ENCODE measurements at regions not wholly inside any gene's neighbourhood (a gene's known extent, or its start where the extent isn't known, plus 50 kb on each side); places are given as distances from the start of the nearest gene placed in this dataset.
"Not testable (repeated sequence)": the region's sequence is repeated elsewhere in the genome, so short reads cannot be mapped to it uniquely, and the experiment has no call there.

- Histone ChIP-seq H3K4me3 (no peak overlapping the region), H3K9me3 (replicated peaks) (no peaks in the 10 kb centered on the region), H3K27me3 (ENCODE audit: low read depth) (no peaks in the 10 kb centered on the region), H3K4me1 (no peaks in the 10 kb centered on the region), H3K36me3 (no peaks in the 10 kb centered on the region), H3K27ac (replicated peaks) (no peak overlapping the region)
- intact Hi-C loops (cut with micrococcal nuclease): no loop called here
- TF ChIP-seq CTCF (IDR thresholded peaks at IDR 0.05; ENCODE audit: borderline replicate concordance): no peak
- DNase-seq: no peak
Measured at GRCh38 chr4:60396341-60397049, 803.6 kb upstream of the ADGRL3 start.

- no peak for TF ChIP-seq CTCF (IDR thresholded peaks at IDR 0.05; ENCODE audit: borderline replicate concordance)
- H3K27ac ChIP-seq (replicated peaks): no peak overlapping the region
- H3K9me3 ChIP-seq (replicated peaks): no peaks in the 10 kb centered on the region
- no peak overlapping the region for H3K4me3 ChIP-seq
- no peaks in the 10 kb centered on the region for H3K36me3 ChIP-seq
- H3K27me3 ChIP-seq (ENCODE audit: low read depth): no peaks in the 10 kb centered on the region
- H3K4me1 ChIP-seq: no peaks in the 10 kb centered on the region
- intact Hi-C loops (cut with micrococcal nuclease): no loop called here
- no peak for DNase-seq
Measured at GRCh38 chr4:60400593-60400992, 799.5 kb upstream of the ADGRL3 start.

- no peaks in the 10 kb centered on the region for H3K27me3 ChIP-seq (ENCODE audit: low read depth)
- no peak overlapping the region for H3K4me3 ChIP-seq
- intact Hi-C loops (cut with micrococcal nuclease): no loop called here
- no peak for DNase-seq
- H3K4me1 ChIP-seq: no peaks in the 10 kb centered on the region
- no peak for TF ChIP-seq CTCF (IDR thresholded peaks at IDR 0.05; ENCODE audit: borderline replicate concordance)
- H3K27ac ChIP-seq (replicated peaks): no peak overlapping the region
- H3K9me3 ChIP-seq (replicated peaks): peaks cover 7% of the 10 kb centered on the region
- H3K36me3 ChIP-seq: no peaks in the 10 kb centered on the region
Measured at GRCh38 chr4:60404027-60404426, 796.1 kb upstream of the ADGRL3 start.

DNA sequence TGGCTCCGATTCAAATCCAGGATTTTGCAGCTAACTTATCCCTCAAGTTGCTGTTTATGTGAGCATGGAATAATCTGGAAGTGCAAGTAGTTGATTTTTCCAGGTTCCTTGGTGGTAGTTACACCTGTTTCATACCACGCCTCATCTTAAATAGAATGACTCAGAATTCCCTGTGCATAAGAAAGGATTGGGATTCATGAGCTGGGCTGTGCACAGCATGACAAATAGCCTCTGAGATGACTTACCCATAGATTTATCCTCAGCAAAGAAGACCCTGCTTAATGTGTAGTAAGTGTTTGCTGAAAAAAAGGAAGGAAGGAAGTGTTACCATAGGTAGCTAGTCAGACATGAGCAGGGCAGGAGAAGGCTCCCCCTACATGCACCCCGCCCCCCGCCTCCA, 777.7 kb upstream of the ADGRL3 start:
- Histone ChIP-seq H3K27me3 (ENCODE audit: low read depth) (no peaks in the 10 kb centered on the region), H3K9me3 (replicated peaks) (peaks cover 4% of the 10 kb centered on the region), H3K4me3 (no peak overlapping the region), H3K4me1 (no peaks in the 10 kb centered on the region), H3K27ac (replicated peaks) (no peak overlapping the region), H3K36me3 (no peaks in the 10 kb centered on the region)
- TF ChIP-seq CTCF (IDR thresholded peaks at IDR 0.05; ENCODE audit: borderline replicate concordance): no peak
- DNase-seq: no peak
- intact Hi-C loops (cut with micrococcal nuclease): no loop called here

- DNase-seq; H3K4me3 ChIP-seq; H3K27ac ChIP-seq (replicated peaks); H3K36me3 ChIP-seq; intact Hi-C loops (cut with micrococcal nuclease); H3K27me3 ChIP-seq (ENCODE audit: low read depth); H3K9me3 ChIP-seq (replicated peaks); H3K4me1 ChIP-seq: not testable (repeated sequence)
Measured at GRCh38 chr4:60423573-60424184, 776.4 kb upstream of the ADGRL3 start.

DNA sequence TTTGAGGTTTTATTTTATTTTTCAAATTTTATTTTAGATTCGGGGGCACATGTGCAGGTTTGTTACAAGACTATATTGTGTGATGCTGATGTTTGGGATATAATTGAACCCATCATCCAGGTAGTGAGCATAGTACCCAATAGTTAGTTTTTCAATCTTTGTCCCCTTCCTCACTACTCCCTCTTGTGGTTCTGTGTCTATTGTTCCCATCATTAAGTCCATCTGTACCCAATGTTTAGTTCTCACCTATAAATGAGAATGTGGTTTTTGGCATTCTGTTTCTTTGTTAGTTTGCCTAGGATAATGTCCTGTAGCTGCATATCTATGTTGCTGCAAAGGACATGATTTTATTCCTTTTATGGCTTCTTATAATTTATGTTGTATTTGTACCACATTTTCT, 767.2 kb upstream of the ADGRL3 start:
- H3K4me1 ChIP-seq: no peaks in the 10 kb centered on the region
- no peaks in the 10 kb centered on the region for H3K36me3 ChIP-seq
- TF ChIP-seq CTCF (IDR thresholded peaks at IDR 0.05; ENCODE audit: borderline replicate concordance): no peak
- H3K9me3 ChIP-seq (replicated peaks): peaks cover 16% of the 10 kb centered on the region
- intact Hi-C loops (cut with micrococcal nuclease): no loop called here
- no peak overlapping the region for H3K4me3 ChIP-seq
- H3K27me3 ChIP-seq (ENCODE audit: low read depth): no peaks in the 10 kb centered on the region
- DNase-seq: no peak
- no peak overlapping the region for H3K27ac ChIP-seq (replicated peaks)

All from left ventricle myocardium inferior (tissue), 1 donor.